ENCODE measurements at regions not wholly inside any gene's neighbourhood (a gene's known extent, or its start where the extent isn't known, plus 50 kb on each side); places are given as distances from the start of the nearest gene placed in this dataset.
A peak's percentile ranks its signal among the peaks of the same experiment; 100 is the strongest.

- Histone ChIP-seq H4K20me1 (ENCODE audit: insufficient read depth, low read length) (no peaks in the 10 kb centered on the region), H2AFZ (ENCODE audit: low read length) (no peak overlapping the region), H3K4me1 (ENCODE audit: insufficient read depth, low read length) (no peaks in the 10 kb centered on the region), H3K27me3 (ENCODE audit: insufficient read depth, low read length) (no peaks in the 10 kb centered on the region), H3K36me3 (ENCODE audit: insufficient read depth, low read length) (no peaks in the 10 kb centered on the region), H3K27ac (ENCODE audit: low read depth, low read length) (no peak overlapping the region), H3K4me3 (ENCODE audit: insufficient read depth, low read length) (no peak overlapping the region), H3K9me3 (ENCODE audit: low read depth, low read length) (no peaks in the 10 kb centered on the region), H3K79me2 (ENCODE audit: insufficient read depth, low read length) (no peaks in the 10 kb centered on the region), H3K4me2 (ENCODE audit: insufficient read depth, low read length) (no peak overlapping the region)
- no peak for TF ChIP-seq CTCF (IDR thresholded peaks at IDR 0.05; ENCODE audit: extremely low read depth, low read depth, low read length)
- DNase-seq (ENCODE audit: insufficient read length, low spot score, missing footprints) = no peak
Observed at GRCh38 chr13:111461445-111462149, 141.2 kb downstream of the TEX29 start.

DNA sequence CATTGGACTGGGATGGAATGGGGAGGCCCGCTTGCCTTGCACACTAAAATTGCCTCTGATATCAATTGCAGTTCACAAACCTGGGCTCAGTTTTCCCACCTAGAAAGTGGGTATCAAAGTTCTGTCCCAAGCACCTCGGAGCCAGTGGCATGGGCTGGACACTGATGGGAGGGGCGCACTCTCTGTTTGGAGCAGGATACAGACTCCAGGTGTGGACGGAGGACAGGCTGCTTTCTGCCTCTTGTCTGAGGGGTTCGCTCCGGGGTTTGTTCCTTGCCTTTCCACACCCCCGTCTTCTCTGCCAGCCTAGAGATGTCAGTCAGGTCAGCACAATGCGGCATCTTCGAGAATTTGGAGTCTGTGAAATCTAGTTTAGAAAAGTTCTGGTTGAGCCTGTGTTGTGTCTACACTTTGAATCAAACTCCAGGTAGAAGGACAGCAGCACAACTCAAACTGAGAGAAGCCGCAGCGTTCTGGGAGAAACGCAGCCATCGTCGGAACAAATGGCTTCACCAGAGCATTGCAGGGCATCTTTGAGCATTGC lies 141.9 kb downstream of the TEX29 start:
- Histone ChIP-seq H3K27me3 (ENCODE audit: insufficient read depth, low read length) (no peaks in the 10 kb centered on the region), H3K36me3 (ENCODE audit: insufficient read depth, low read length) (no peaks in the 10 kb centered on the region), H3K4me2 (ENCODE audit: insufficient read depth, low read length) (no peak overlapping the region), H3K4me1 (ENCODE audit: insufficient read depth, low read length) (no peaks in the 10 kb centered on the region), H3K4me3 (ENCODE audit: insufficient read depth, low read length) (no peak overlapping the region), H3K27ac (ENCODE audit: low read depth, low read length) (no peak overlapping the region), H2AFZ (ENCODE audit: low read length) (no peak overlapping the region), H3K79me2 (ENCODE audit: insufficient read depth, low read length) (no peaks in the 10 kb centered on the region), H3K9me3 (ENCODE audit: low read depth, low read length) (no peaks in the 10 kb centered on the region), H4K20me1 (ENCODE audit: insufficient read depth, low read length) (no peaks in the 10 kb centered on the region)
- peak; percentile 71 for DNase-seq (ENCODE audit: insufficient read length, low spot score, missing footprints)
- no peak for TF ChIP-seq CTCF (IDR thresholded peaks at IDR 0.05; ENCODE audit: extremely low read depth, low read depth, low read length)

DNA sequence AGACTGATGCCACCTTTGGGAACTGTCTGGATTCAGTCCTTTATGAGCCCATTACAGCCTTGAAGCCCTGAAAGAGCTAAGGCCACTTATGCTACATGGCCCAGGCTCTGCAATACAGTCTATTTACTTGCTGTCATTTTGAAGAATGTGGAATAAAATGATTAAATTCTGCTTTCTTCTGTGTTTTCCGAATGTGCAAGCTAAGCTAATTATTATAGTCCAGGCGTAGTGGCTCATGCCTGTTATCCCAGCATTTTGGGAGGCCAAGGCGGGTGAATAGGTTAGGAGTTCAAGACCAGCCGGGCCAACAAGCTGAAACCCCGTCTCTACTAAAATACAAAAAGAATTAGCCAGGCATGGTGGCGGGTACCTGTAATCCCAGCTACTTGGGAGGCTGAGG lies 142.5 kb downstream of the TEX29 start:
- Histone ChIP-seq H3K4me3 (ENCODE audit: insufficient read depth, low read length) (no peak overlapping the region), H3K36me3 (ENCODE audit: insufficient read depth, low read length) (no peaks in the 10 kb centered on the region), H3K9me3 (ENCODE audit: low read depth, low read length) (no peaks in the 10 kb centered on the region), H2AFZ (ENCODE audit: low read length) (no peak overlapping the region), H3K4me1 (ENCODE audit: insufficient read depth, low read length) (no peaks in the 10 kb centered on the region), H3K27ac (ENCODE audit: low read depth, low read length) (no peak overlapping the region), H4K20me1 (ENCODE audit: insufficient read depth, low read length) (no peaks in the 10 kb centered on the region), H3K79me2 (ENCODE audit: insufficient read depth, low read length) (no peaks in the 10 kb centered on the region), H3K4me2 (ENCODE audit: insufficient read depth, low read length) (no peak overlapping the region), H3K27me3 (ENCODE audit: insufficient read depth, low read length) (no peaks in the 10 kb centered on the region)
- no peak for DNase-seq (ENCODE audit: insufficient read length, low spot score, missing footprints)
- TF ChIP-seq CTCF (IDR thresholded peaks at IDR 0.05; ENCODE audit: extremely low read depth, low read depth, low read length) = no peak

DNA sequence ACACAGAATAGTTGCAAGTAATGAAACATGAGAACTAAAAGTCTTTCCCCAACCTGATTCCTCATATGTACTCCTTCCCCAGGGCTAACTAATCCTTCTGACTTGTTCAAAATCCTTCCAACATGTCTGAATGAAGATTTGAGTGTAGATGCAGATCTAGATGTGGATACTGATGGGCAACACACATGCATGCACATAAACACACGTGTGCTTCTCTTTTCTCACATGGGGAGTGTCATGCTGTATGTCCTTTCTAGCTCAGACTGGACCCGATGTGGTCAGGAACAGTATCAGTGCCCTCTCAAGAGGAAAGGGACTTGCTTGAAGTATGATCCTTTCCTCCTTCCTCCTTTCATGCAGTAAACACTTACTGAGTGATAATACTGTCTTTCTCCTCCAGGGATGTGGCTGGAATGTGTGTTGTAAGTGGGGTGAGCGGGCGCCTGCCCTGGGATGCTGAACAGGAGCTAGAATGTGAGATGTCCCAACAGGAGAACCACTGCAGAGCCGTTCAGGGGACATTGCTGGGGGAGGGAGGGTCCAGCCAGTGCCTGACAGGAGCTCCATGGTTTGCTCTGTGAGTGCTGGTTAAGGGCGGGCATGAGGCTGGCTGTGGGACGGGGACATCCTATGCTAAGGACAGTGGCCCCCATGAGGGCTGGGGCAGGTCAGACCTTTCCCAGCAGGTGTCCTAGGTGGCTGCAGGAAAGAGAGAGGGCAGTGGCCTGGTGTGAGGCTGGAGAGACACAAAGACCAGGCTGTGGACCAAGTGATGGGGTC lies 146.9 kb downstream of the TEX29 start:
- Histone ChIP-seq H3K4me1 (ENCODE audit: insufficient read depth, low read length) (no peaks in the 10 kb centered on the region), H3K27ac (ENCODE audit: low read depth, low read length) (no peak overlapping the region), H3K4me3 (ENCODE audit: insufficient read depth, low read length) (no peak overlapping the region), H3K79me2 (ENCODE audit: insufficient read depth, low read length) (no peaks in the 10 kb centered on the region), H2AFZ (ENCODE audit: low read length) (no peak overlapping the region), H3K4me2 (ENCODE audit: insufficient read depth, low read length) (no peak overlapping the region), H3K9me3 (ENCODE audit: low read depth, low read length) (no peaks in the 10 kb centered on the region), H3K36me3 (ENCODE audit: insufficient read depth, low read length) (no peaks in the 10 kb centered on the region), H4K20me1 (ENCODE audit: insufficient read depth, low read length) (no peaks in the 10 kb centered on the region), H3K27me3 (ENCODE audit: insufficient read depth, low read length) (no peaks in the 10 kb centered on the region)
- peak; percentile 62 for DNase-seq (ENCODE audit: insufficient read length, low spot score, missing footprints)
- no peak for TF ChIP-seq CTCF (IDR thresholded peaks at IDR 0.05; ENCODE audit: extremely low read depth, low read depth, low read length)
